CMK (cell line): ENCODE measurements at regions not wholly inside any gene's neighbourhood (a gene's known extent, or its start where the extent isn't known, plus 50 kb on each side); places are given as distances from the start of the nearest gene placed in this dataset.
"Not testable (repeated sequence)": the region's sequence is repeated elsewhere in the genome, so short reads cannot be mapped to it uniquely, and the experiment has no call there.

Source experiments
- DNase-seq: peaks from one replicate; pipeline ENCODE4 v3.0.0-alpha.2; 2010; ENCODE audit warnings: low read depth

DNA sequence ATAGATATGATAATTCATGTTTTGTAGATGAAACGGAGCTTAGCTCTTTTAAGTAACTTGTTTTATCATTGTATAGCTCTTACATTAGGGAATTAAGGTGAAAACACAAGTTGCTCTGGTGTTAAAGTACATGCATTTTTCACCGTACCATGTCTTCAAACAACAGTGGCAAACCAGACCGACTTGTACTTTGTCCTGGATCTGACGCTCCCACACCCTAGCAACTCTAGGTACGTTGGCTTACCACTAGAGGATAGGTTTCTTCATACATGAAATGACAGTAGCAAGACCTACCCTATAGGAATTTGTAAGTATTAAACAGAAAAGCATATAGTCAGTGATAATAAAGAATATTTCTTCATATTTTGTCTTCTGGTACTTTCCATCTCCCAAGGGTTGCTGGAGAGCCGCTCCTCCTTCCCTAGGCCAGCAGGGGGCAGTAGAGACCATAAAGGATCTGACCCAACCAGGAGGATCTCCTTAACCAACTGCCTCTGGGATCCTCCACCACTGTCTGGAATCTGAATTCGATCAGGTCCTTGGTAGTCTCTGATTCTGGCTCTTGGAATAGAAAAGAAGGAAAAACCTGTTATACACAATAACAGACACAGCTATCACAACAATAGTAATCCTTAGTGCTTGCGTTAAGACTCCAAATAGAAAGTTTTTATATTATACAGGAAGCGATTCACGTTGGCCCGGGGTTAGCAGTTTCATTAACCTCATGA lies 136.7 kb downstream of the CAVIN4 start:
- DNase-seq: peak; percentile 25

DNA sequence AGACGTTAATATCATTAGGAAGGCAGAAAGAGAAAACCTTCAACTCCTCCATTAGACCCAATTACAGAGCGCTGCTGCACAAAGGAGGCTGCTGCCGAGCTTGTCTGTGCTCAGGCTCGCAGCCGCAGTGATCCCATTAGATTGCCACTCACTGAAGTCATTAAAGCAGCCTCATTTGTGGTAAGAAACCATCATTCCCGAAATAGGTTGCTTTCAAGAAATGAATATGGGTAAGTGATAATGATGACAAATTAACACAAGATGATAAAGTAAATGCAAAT lies 137.2 kb downstream of the CAVIN4 start:
- DNase-seq: no peak

DNA sequence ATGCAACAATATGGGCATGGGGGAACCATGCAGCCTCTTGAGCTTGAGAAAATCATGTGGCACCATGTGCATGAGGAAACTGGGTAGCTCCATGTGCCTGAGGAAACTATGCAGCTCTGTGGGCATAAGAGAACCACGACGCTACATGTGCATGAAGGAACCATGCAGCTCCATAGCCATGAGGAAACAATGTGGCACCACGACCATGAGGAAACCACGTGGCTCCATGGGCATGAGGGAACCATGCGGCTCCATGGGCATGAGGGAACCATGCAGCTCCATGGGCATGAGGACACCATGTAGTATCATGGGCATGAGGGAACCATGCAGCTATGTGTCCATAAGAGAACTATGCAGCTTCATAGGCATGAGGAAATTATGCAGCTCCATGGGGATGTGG lies 140.8 kb downstream of the CAVIN4 start:
- no peak for DNase-seq

GRCh38 chr9:100720922-100721321 lies 143.0 kb downstream of the CAVIN4 start:
- no peak for DNase-seq

GRCh38 chr9:100724886-100725285 lies 147.0 kb downstream of the CAVIN4 start:
- no peak for DNase-seq

DNA sequence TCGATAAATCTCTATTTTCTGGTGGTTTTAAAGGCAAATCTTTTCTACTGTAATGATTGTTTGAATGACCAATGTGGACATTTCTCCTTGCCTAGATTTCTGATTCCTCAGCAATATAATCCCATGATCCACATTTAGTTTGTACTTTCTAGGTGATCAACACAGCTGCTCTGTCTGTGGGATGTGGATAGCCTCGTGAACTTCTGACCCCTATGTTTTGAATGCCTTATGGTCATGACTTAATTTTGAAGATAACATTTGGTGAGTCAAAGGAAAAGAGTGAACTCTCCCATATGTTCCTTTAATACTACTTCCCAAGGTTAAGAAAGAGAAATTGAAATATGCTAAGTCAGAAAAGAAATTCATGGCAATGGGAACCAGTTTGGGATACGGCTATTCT lies 147.5 kb downstream of the CAVIN4 start:
- no peak for DNase-seq

DNA sequence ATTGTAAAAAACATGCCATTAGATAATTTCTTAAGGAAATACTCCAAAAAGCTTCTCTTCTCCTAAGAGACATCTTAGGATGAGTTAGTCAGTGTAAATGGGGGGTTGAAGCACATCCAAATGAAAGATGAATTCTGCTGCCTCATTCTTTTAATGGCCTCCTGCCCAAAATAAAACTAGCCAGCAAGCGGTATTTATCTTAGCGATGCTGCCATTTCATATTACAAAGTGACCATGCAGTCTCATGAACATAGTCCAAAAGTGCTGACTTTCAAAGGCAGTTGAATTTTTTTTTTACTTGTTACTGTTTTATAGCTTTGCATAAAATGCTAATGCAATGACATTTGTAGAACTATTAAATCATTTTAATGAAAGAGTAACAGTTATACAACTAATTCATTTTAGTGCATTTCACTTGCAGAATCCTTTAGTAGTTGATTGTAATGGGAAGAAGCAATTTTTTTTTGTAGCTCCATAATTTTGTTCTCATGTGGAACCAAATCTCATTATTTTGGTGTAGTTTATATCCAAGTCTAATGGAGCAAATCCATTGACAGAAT lies 151.5 kb downstream of the CAVIN4 start:
- DNase-seq: no peak

DNA sequence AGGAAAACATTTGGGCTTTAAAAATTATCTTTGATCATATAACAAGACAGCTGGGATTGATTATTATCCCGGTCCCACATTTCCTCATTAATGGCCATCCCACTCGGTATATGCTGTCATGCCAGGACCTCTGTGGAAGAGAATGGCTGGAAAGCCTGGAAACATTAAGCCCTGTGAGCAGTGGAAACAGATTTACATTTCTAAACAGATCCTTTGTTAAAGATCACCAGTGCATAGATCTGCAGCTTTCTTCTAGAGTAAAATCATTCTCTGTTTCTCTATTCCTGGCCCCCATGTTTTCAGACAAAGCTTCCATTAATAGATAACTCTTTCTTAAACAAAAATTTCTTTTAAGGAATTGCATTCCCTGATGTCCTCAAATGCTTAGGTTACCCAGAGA lies 152.2 kb downstream of the CAVIN4 start:
- DNase-seq: no peak

GRCh38 chr9:100731038-100731556 lies 153.2 kb downstream of the CAVIN4 start:
- no peak for DNase-seq

GRCh38 chr9:100731557-100731956 lies 153.7 kb downstream of the CAVIN4 start:
- no peak for DNase-seq

GRCh38 chr9:100739208-100739607 lies 161.3 kb downstream of the CAVIN4 start:
- DNase-seq: no peak

- DNase-seq: no peak
Measured at GRCh38 chr9:100739666-100740065, 161.8 kb downstream of the CAVIN4 start.

- DNase-seq: not testable (repeated sequence)
Measured at GRCh38 chr9:100748930-100749329, 171.1 kb downstream of the CAVIN4 start.

GRCh38 chr9:100756217-100756616 lies 178.3 kb downstream of the CAVIN4 start:
- DNase-seq: no peak

GRCh38 chr9:100759215-100759614 lies 181.3 kb downstream of the CAVIN4 start:
- no peak for DNase-seq

DNA sequence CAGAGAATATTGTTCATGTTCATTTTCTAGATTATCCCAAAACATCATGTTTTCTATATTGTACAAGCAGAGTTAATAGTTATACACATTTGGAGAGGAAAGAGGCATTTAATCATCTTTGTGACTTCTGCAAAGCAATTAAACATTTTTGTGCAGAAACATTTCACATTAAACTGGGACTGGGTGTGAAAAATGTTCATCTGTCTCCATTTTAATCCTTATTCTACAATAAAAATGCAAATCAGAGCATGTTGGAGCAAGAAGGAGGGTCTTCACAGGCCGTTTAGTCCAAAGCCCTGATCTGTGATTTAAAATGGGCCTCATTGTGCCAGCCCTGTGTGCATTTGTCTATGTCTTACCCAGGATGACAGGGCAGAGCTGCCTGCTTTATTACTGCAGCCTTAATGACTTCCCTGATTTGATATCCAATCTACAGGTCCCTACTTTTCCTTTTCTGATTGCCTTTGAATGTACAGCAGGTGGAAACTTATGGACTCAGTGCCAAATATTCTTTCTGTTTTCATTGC lies 183.5 kb downstream of the CAVIN4 start:
- no peak for DNase-seq

DNA sequence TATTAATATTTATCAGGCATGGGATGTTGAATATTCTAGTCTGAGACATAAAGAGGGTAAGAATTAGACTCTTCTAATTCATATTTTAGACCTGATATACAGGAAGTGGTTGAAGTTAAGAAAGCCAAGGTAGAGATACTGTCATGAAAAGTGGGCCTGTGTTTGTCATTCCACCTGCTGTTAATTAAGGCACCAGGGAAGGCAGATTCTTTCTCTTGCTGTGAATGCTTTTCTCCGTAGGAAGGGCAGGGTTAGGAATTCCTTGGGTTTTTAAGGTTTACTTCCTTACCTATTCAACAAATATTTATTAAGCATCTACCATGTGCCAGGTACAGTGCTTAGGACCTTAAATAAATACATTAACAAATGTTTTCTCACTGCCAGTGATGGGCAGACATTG lies 196.4 kb downstream of the CAVIN4 start:
- DNase-seq: no peak

DNA sequence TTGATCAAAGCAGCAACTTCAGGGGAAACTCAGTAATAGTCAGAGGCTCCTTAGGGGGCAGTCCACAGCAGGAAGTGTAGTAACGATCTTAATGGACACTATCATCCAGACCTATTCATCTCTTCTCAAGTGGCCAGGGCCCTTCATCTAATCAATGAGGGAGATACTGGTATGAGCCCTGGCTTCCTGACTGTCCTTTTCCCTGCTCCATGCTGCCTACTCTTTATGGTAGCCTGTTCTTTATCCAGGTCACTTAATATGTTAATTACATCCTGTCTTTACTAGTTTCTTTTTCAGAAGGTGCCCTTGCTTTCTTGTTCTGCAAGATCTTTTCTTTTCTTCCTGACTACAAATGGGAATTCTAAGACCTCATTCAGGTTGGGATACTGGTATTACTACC lies 197.1 kb downstream of the CAVIN4 start:
- no peak for DNase-seq

- no peak for DNase-seq
Measured at GRCh38 chr9:100775912-100776311, 198.0 kb downstream of the CAVIN4 start.

GRCh38 chr9:100784755-100785154 lies 206.9 kb downstream of the CAVIN4 start:
- no peak for DNase-seq

- no peak for DNase-seq
Measured at GRCh38 chr9:100785946-100786345, 208.1 kb downstream of the CAVIN4 start.

- DNase-seq: no peak
Measured at GRCh38 chr9:100794738-100795269, 216.9 kb downstream of the CAVIN4 start.

DNA sequence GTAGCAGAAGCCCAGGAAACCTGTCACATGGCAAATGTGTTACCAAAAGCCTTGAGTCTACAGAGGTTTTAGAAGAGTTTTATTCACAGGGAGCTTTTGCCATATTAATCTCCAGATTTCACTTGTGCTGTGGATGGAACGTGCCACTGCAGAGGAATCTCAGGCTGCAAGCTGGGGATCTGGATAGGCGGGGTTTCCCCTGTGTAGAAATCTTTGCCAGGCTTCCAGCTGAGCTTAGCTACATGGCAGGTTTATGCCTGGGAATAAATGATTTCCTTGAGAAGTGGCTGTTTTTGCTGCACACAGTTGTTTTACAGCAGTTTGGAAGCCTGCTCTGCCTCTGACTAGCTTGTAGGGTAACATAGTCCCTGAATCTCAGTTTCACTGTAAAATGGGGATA lies 224.6 kb upstream of the PLPPR1 start:
- no peak for DNase-seq

- DNase-seq: no peak
Measured at GRCh38 chr9:100811643-100812042, 216.9 kb upstream of the PLPPR1 start.
